Calu3 (cell line): ENCODE measurements at regions not wholly inside any gene's neighbourhood (a gene's known extent, or its start where the extent isn't known, plus 50 kb on each side); places are given as distances from the start of the nearest gene placed in this dataset.

Experiments used
- BruUV-seq: library from RNA; stranded (reverse); fragments of 400-500 nt; replicated peaks from 2 replicates; lab custom pipeline; 2021; lab: Mats Ljungman, UMichigan
- CTCF ChIA-PET: fragments of 300-600 bp; sonication (Branson Sonifier 250); formaldehyde crosslinking; loops from one replicate; lab custom pipeline; 2022; ENCODE audit warnings: antibody characterized with exemption; lab: Charles Lee
- DNase-seq: peaks from one replicate; pipeline ENCODE4 v3.0.0; 2022
- H3K27ac Mint-ChIP-seq: one replicate; pipeline ENCODE4 v1.8.0; 2022; ENCODE audit warnings: mixed read lengths; ENCODE audit not compliant: unreplicated experiment
- H3K27me3 Mint-ChIP-seq: one replicate; pipeline ENCODE4 v1.8.0; 2022; ENCODE audit warnings: mixed read lengths; ENCODE audit not compliant: unreplicated experiment
- H3K36me3 Mint-ChIP-seq: one replicate; pipeline ENCODE4 v1.8.0; 2022; ENCODE audit warnings: mild to moderate bottlenecking, moderate library complexity, mixed read lengths; ENCODE audit not compliant: insufficient read depth, unreplicated experiment
- H3K4me1 Mint-ChIP-seq: one replicate; pipeline ENCODE4 v1.8.0; 2022; ENCODE audit warnings: mild to moderate bottlenecking, low read depth, mixed read lengths; ENCODE audit not compliant: unreplicated experiment
- H3K4me3 Mint-ChIP-seq: one replicate; pipeline ENCODE4 v1.8.0; 2022; ENCODE audit warnings: mild to moderate bottlenecking, low read depth, moderate library complexity, mixed read lengths; ENCODE audit not compliant: unreplicated experiment
- H3K9me3 Mint-ChIP-seq: one replicate; pipeline ENCODE4 v1.8.0; 2022; ENCODE audit warnings: low read depth, mixed read lengths; ENCODE audit not compliant: unreplicated experiment
- CTCF ChIP-seq: fragments of 200-600 bp; IDR thresholded peaks from one replicate; pipeline ENCODE4 v1.8.0; 2022; ENCODE audit warnings: antibody characterized with exemption; ENCODE audit not compliant: unreplicated experiment
- intact Hi-C: fragments of 100-400 bp; cut with micrococcal nuclease; formaldehyde crosslinking; loops from one replicate; pipeline ENCODE4 v1.10.0; 2022; ENCODE audit not compliant: unreplicated experiment

DNA sequence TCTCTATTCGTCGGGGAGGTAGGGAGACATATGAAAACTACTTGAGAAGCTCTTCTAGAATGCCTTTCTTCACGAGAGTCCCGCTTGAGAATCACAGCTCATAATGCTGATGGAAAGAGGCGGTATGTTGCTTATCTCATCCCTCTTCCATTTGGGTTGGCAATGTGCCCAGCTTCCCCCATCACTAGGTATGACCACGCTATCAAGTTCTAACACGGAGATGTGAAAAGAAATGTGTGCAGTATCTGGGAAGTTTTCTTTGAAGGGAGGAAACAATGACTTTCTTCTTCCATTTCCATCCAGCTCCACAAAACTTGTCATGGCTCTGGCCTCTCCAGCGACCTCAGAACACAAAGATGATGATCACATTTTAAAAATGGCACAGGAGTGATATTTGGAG is 742.4 kb downstream of the DCDC2C start:
- H3K4me3 Mint-ChIP-seq = no peak overlapping the region
- no TSS peak for BruUV-seq
- H3K27me3 Mint-ChIP-seq = no peaks in the 10 kb centered on the region
- peaks cover 4% of the 10 kb centered on the region for H3K9me3 Mint-ChIP-seq
- CTCF ChIA-PET = no interaction called here
- no peaks in the 10 kb centered on the region for H3K36me3 Mint-ChIP-seq
- no peaks in the 10 kb centered on the region for H3K4me1 Mint-ChIP-seq
- no peak for DNase-seq
- intact Hi-C loops = no loop called here
- H3K27ac Mint-ChIP-seq = no peak overlapping the region
- TF ChIP-seq CTCF = no peak

- no peak for TF ChIP-seq CTCF
- Mint-ChIP-seq H3K27me3 (no peaks in the 10 kb centered on the region), H3K4me1 (no peaks in the 10 kb centered on the region), H3K9me3 (peaks cover 20% of the 10 kb centered on the region), H3K27ac (no peak overlapping the region), H3K4me3 (no peak overlapping the region), H3K36me3 (no peaks in the 10 kb centered on the region)
- intact Hi-C loops = no loop called here
- no peak for DNase-seq
- no TSS peak for BruUV-seq
- CTCF ChIA-PET = no interaction called here
These were observed 751.5 kb downstream of the DCDC2C start for GRCh38 chr2:4454907-4455306.

GRCh38 chr2:4455486-4456155 is 752.2 kb downstream of the DCDC2C start:
- no peak for DNase-seq
- no peaks in the 10 kb centered on the region for H3K36me3 Mint-ChIP-seq
- TF ChIP-seq CTCF = no peak
- H3K9me3 Mint-ChIP-seq = peaks cover 20% of the 10 kb centered on the region
- intact Hi-C loops = no loop called here
- H3K27me3 Mint-ChIP-seq = no peaks in the 10 kb centered on the region
- H3K27ac Mint-ChIP-seq = no peak overlapping the region
- H3K4me1 Mint-ChIP-seq = no peaks in the 10 kb centered on the region
- CTCF ChIA-PET = no interaction called here
- H3K4me3 Mint-ChIP-seq = no peak overlapping the region
- no TSS peak for BruUV-seq

DNA sequence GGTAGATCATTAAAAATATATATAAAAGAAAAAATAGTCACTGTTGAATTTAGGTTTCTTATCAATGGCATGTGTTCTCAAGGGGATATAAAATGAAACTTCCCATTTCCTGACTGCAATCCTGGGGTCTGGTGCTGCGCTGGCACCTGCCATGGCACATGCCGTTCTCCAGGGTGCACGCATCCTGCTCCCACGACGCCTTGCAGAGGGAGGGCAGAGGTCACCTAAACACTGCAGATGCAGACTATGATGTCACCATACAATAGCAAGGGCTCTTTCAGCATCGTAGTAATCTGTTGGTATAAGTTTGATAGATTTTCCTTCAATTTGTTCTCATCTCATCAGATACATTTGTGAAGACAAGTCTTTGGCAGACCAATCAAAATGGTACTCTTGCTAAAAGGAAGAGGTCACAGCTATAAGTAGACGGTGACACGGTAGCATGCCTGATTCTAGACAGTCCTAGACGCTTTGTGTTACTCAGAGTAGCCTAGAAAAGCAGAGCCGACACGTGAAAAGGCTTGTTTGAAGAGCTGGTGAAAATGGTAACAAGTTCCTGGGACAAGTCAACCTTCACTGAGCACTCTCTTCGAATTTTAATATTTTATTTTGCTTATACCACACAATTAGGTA is 761.4 kb downstream of the DCDC2C start:
- Mint-ChIP-seq H3K4me1 (no peaks in the 10 kb centered on the region), H3K4me3 (no peak overlapping the region), H3K27ac (no peak overlapping the region), H3K27me3 (no peaks in the 10 kb centered on the region), H3K9me3 (peaks cover 18% of the 10 kb centered on the region), H3K36me3 (no peaks in the 10 kb centered on the region)
- no TSS peak for BruUV-seq
- CTCF ChIA-PET = no interaction called here
- DNase-seq = no peak
- TF ChIP-seq CTCF = no peak
- intact Hi-C loops = no loop called here
